GM21825 (cell line): ENCODE measurements at regions not wholly inside any gene's neighbourhood (a gene's known extent, or its start where the extent isn't known, plus 50 kb on each side); places are given as distances from the start of the nearest gene placed in this dataset.
"Not testable (repeated sequence)": the region's sequence is repeated elsewhere in the genome, so short reads cannot be mapped to it uniquely, and the experiment has no call there.

Experiments
- ATAC-seq: cut with Tn5 transposase; IDR thresholded peaks from one replicate; pipeline ENCODE4 v1.9.1; 2021; ENCODE audit warnings: mild to moderate bottlenecking, moderate library complexity; ENCODE audit not compliant: unreplicated experiment

GRCh38 chr6:14881398-14881797, 364.5 kb upstream of the JARID2 start:
- no peak for ATAC-seq

GRCh38 chr6:14882394-14883026, 363.4 kb upstream of the JARID2 start:
- ATAC-seq, result no peak

- ATAC-seq, result no peak
These were observed 361.9 kb upstream of the JARID2 start for GRCh38 chr6:14883921-14884320.

GRCh38 chr6:14885498-14885897, 360.4 kb upstream of the JARID2 start:
- no peak for ATAC-seq

DNA sequence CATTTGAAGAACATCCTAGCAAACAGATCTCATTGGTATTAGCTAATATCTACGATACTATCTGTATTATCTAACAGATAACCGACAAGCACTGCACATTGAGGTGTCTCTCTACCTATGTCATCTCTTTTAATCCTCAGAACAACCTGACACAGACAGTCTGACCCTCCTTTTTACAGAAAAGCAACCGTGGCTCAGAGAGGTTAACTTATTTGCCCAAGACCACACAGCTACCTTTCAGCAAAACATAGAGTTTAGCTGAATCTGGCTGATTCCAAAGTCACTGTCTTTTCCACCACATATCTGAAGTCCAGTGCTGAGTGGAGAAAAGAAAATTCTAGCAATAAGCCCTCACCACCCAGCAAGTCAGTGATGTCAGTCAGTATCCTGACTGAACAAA, 358.7 kb upstream of the JARID2 start:
- no peak for ATAC-seq

DNA sequence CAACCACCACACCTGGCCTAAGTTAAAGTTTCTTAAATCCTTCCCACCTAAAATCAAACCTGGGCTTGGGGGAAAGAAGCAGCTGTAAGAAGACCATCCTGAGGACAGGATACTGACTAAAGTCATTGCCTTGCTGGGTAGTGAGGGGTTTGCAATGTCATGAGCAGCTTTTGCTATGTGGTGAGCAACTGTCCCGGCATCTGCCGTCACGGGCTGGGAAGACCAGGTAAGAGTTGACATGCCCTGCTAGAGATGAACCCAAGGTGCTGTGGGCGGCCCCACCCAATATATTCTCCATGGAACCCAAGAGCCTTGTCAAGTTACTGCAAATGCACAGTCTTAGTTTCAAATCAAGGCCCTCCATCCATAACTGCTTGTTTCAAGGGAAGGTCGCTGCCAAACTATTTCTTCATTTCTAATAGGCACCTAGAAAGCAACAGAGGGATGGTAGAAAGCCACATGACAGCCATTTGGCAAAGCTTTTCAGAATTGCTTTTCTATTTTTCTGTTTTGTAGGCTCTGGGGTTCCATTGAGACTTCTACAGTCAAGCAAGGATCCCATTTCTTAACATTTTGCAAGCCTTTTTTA, 357.8 kb upstream of the JARID2 start:
- ATAC-seq, result no peak

GRCh38 chr6:14888575-14889000, 357.3 kb upstream of the JARID2 start:
- ATAC-seq, result no peak

DNA sequence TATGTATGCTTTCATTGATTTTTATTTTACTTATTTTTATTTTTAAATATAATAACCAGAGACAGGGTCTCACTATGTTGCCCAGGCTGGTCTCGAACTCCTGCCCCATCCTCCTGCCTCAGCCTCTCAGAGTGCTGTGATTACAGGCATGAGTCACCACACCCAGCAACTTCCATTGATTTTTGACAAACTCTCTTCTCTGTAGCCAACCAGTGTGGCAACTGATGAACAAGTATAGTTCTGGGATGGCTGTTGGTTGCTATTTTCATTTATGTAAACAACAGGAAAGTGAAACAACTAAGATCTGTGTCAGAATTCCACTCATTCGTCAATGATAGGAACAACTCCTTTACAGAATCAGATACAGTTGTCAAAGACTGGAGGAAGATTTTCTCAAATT, 356.7 kb upstream of the JARID2 start:
- ATAC-seq, result no peak

DNA sequence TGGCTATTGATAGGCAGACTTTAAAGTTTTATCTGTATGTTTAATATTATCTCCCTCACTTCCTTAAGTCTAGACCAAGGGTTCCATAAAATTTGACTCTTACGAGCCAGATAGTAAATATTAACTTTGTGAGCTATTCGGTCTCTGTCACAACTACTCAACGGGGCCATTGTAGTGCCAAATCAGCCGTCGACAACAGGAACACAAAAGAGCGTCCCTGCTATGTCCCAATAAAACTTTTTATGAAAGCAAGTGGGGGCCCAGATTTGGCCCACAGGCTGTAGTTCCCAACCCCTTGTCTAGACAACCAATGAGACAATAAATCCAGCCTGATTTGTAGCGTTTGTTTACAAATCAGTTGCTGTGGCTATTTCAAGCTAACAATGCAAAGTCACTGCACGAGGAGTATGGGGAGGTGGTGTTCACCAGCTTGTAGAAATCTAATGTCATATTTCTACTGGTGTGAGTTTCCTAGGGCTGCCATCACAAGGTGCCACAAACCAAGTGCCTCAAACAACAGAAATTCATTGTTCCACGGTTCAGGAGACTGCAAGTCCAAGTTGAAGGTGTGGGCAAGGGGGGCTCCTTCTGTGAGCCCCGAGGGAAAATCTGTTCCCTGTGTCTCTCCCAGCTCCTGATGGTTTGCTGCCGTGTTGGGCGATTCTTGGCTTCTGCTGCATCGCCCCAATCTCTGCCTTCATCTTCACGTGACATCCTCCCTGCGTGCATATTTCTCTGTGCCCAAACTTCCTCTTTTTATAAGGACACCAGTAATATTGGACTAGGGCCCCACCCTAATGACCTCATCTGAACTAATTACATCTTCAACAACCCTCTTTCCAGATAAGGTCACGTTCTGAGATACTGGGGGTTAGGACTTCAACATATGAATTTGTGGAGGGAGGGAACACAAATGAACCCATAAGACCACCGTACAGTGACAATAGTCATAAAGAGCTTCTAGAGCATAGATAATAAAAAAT, 356.0 kb upstream of the JARID2 start:
- ATAC-seq, result no peak

GRCh38 chr6:14891820-14892375, 354.0 kb upstream of the JARID2 start:
- not testable (repeated sequence) for ATAC-seq

DNA sequence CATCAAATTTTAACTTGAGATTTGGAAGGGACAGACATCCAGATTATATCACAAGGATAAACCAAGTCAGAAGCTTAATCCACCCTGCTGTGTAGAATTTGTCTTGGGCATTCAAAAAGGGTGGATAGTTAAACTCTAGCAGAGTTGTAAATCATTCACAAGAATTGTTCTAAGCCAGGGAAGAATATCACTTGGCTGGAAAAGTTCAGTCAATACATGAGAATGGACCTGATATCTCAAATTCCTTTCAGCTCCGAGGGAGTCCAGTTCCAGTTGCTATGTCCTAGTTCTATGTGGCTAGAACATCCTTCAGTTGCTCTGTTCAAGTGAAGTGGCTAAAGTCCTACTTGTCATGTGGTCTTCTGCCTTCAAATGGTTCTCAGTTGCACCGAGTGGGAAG, 351.8 kb upstream of the JARID2 start:
- ATAC-seq, result no peak

GRCh38 chr6:14896475-14896874, 349.4 kb upstream of the JARID2 start:
- ATAC-seq, result no peak

- no peak for ATAC-seq
These were observed 348.0 kb upstream of the JARID2 start for GRCh38 chr6:14897831-14898230.

- ATAC-seq, result not testable (repeated sequence)
These were observed 346.4 kb upstream of the JARID2 start for GRCh38 chr6:14899441-14899840.

GRCh38 chr6:14900919-14901318, 344.9 kb upstream of the JARID2 start:
- no peak for ATAC-seq

DNA sequence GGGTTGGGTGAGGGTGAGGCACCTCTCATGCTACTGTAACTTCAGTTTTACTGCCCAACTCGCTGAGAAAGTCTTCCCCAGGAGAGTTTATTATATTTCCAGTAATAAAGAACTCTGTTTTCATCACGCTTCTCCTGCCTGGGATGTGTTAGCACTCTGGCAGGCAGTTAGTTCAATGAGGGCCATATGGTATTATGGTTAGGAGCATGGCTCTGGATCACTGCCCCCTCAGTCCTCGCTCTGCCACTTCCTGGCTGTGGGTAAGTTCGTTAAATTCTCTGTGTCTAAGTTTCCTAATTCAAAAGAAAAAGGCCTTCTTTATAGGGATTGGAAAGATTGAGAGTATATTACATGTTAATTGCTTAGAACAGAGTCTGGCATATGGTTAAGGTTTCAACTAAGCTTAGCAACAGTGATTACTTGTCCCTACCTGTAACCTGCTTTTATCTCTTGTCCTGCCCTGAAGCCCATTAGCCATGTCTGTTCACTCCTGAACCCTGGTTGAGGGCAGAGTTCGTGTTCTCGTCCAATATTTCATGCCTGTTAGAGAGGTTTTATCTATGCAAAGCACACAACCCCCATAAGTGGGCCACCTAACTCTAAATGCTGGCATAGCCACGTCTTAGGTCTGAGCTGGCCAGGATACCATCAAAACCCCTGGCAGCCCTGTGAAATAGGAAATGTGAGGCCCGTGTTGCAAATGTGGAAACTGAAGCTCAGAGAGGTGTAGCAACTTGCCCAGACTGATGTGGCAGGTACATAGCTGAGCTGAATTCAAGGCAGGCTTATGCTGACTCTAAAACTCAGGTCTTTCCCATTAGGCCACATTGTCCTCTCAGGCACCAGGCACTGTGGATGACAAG, 342.5 kb upstream of the JARID2 start:
- no peak for ATAC-seq

- ATAC-seq, result no peak
These were observed 340.7 kb upstream of the JARID2 start for GRCh38 chr6:14905201-14905600.

GRCh38 chr6:14906621-14907020, 339.2 kb upstream of the JARID2 start:
- ATAC-seq, result no peak

GRCh38 chr6:14910692-14911547, 334.9 kb upstream of the JARID2 start:
- peak; percentile 89 for ATAC-seq

- no peak for ATAC-seq
These were observed 333.6 kb upstream of the JARID2 start for GRCh38 chr6:14912226-14912625.
